GM19043 (cell line): ENCODE measurements at regions not wholly inside any gene's neighbourhood (a gene's known extent, or its start where the extent isn't known, plus 50 kb on each side); places are given as distances from the start of the nearest gene placed in this dataset.

Source experiments
- ATAC-seq: cut with Tn5 transposase; IDR thresholded peaks from one replicate; pipeline ENCODE4 v1.9.1; 2021; ENCODE audit warnings: low read depth; ENCODE audit not compliant: unreplicated experiment

- no peak for ATAC-seq
Measured at GRCh38 chr4:4808086-4808485, 51.4 kb upstream of the MSX1 start.

GRCh38 chr4:4805887-4806286 lies 53.6 kb upstream of the MSX1 start:
- ATAC-seq = no peak

- no peak for ATAC-seq
Measured at GRCh38 chr4:4803912-4804296, 55.6 kb upstream of the MSX1 start.

GRCh38 chr4:4803216-4803911 lies 56.1 kb upstream of the MSX1 start:
- ATAC-seq = no peak

GRCh38 chr4:4800646-4801408 lies 58.6 kb upstream of the MSX1 start:
- no peak for ATAC-seq

- ATAC-seq = no peak
Measured at GRCh38 chr4:4794421-4794820, 65.0 kb upstream of the MSX1 start.

- ATAC-seq = no peak
Measured at GRCh38 chr4:4792466-4792865, 67.0 kb upstream of the MSX1 start.

GRCh38 chr4:4791299-4792111 lies 68.0 kb upstream of the MSX1 start:
- ATAC-seq = no peak

GRCh38 chr4:4789462-4789861 lies 70.0 kb upstream of the MSX1 start:
- no peak for ATAC-seq

GRCh38 chr4:4788573-4788972 lies 70.9 kb upstream of the MSX1 start:
- no peak for ATAC-seq

GRCh38 chr4:4787421-4787820 lies 72.0 kb upstream of the MSX1 start:
- no peak for ATAC-seq

GRCh38 chr4:4784379-4784778 lies 75.1 kb upstream of the MSX1 start:
- no peak for ATAC-seq

- ATAC-seq = no peak
Measured at GRCh38 chr4:4783847-4784246, 75.6 kb upstream of the MSX1 start.

- ATAC-seq = no peak
Measured at GRCh38 chr4:4782969-4783368, 76.5 kb upstream of the MSX1 start.

- no peak for ATAC-seq
Measured at GRCh38 chr4:4781936-4782707, 77.3 kb upstream of the MSX1 start.

- no peak for ATAC-seq
Measured at GRCh38 chr4:4780729-4781244, 78.7 kb upstream of the MSX1 start.

- ATAC-seq = no peak
Measured at GRCh38 chr4:4779486-4779885, 80.0 kb upstream of the MSX1 start.

- no peak for ATAC-seq
Measured at GRCh38 chr4:4779054-4779453, 80.4 kb upstream of the MSX1 start.

GRCh38 chr4:4778554-4778953 lies 80.9 kb upstream of the MSX1 start:
- no peak for ATAC-seq

- no peak for ATAC-seq
Measured at GRCh38 chr4:4776934-4777333, 82.5 kb upstream of the MSX1 start.
